Fibroblast of lung (primary cell): ENCODE measurements at regions not wholly inside any gene's neighbourhood (a gene's known extent, or its start where the extent isn't known, plus 50 kb on each side); places are given as distances from the start of the nearest gene placed in this dataset.

ENCODE experiments used
- DNase-seq, 2 donors: peaks; one replicate each; pipeline versions ENCODE4 v3.0.0 to v3.0.0-alpha.2; 2010; ENCODE audit warnings: low read depth in 2 of 2
- H2AFZ ChIP-seq: 2 replicates; pipeline ENCODE4 v1.5.1; 2012; ENCODE audit warnings: low read length, control low read depth, inconsistent platforms
- H3K27ac ChIP-seq: 2 replicates; pipeline ENCODE4 v1.5.1; 2011; ENCODE audit warnings: low read length, control low read depth; ENCODE audit not compliant: insufficient read depth
- H3K27me3 ChIP-seq: 2 replicates; pipeline ENCODE4 v1.5.1; 2011; ENCODE audit warnings: mild to moderate bottlenecking, low read length; ENCODE audit not compliant: control insufficient read depth, insufficient read depth
- H3K36me3 ChIP-seq: 2 replicates; pipeline ENCODE4 v1.5.1; 2011; ENCODE audit warnings: low read length; ENCODE audit not compliant: control insufficient read depth, insufficient read depth
- H3K4me1 ChIP-seq: 2 replicates; pipeline ENCODE4 v1.5.1; 2011; ENCODE audit warnings: low read length; ENCODE audit not compliant: control insufficient read depth, insufficient read depth; ENCODE audit errors: extremely low read depth
- H3K4me2 ChIP-seq: 2 replicates; pipeline ENCODE4 v1.5.1; 2011; ENCODE audit warnings: low read length, control low read depth; ENCODE audit not compliant: insufficient read depth; ENCODE audit errors: extremely low read depth
- H3K4me3 ChIP-seq, 4 experiments: fragments of 200-600 bp in 1 of 4; sonication (generic) in 1 of 4; replicated peaks in 1 of 4; 2 replicates each; pipeline ENCODE4 v1.5.1; 2011 to 2016; ENCODE audit warnings: low read length in 4 of 4, low read depth in 3 of 4, mild to moderate bottlenecking in 3 of 4, control low read depth in 2 of 4, inconsistent platforms in 1 of 4, mixed read lengths in 1 of 4; ENCODE audit not compliant: insufficient read depth in 1 of 4; ENCODE audit errors: control extremely low read depth in 1 of 4
- H3K79me2 ChIP-seq: 2 replicates; pipeline ENCODE4 v1.5.1; 2012; ENCODE audit warnings: mild to moderate bottlenecking, low read length, inconsistent platforms; ENCODE audit not compliant: control insufficient read depth, insufficient read depth
- H3K9ac ChIP-seq: 2 replicates; pipeline ENCODE4 v1.5.1; 2011; ENCODE audit warnings: mild to moderate bottlenecking, low read length, control low read depth; ENCODE audit not compliant: insufficient read depth
- H3K9me3 ChIP-seq: 2 replicates; pipeline ENCODE4 v1.5.1; 2012; ENCODE audit warnings: low read depth, low read length; ENCODE audit not compliant: control insufficient read depth, insufficient read depth
- H4K20me1 ChIP-seq: 2 replicates; pipeline ENCODE4 v1.5.1; 2011; ENCODE audit warnings: low read length; ENCODE audit not compliant: control insufficient read depth, insufficient read depth; ENCODE audit errors: extremely low read depth
- CTCF ChIP-seq, 2 donors: IDR thresholded peaks in 1 of 2; conservative IDR thresholded peaks in 1 of 2; 1 replicate in 1 of 2; 2 replicates in 1 of 2; pipeline ENCODE4 v1.5.1; 2011 to 2012; ENCODE audit warnings: low read length in 2 of 2, control low read depth in 1 of 2, inconsistent platforms in 1 of 2, low read depth in 1 of 2, mild to moderate bottlenecking in 1 of 2
- EZH2 ChIP-seq: IDR thresholded peaks from 2 replicates; pipeline ENCODE4 v1.5.1; 2012; ENCODE audit warnings: low read length, control low read depth, mild to moderate bottlenecking; ENCODE audit errors: missing control alignments

- Histone ChIP-seq H2AFZ (no peak overlapping the region), H3K36me3 (no peaks in the 10 kb centered on the region), H3K4me3 (no peak overlapping the region), H3K4me2 (no peak overlapping the region), H3K9ac (no peak overlapping the region), H3K9me3 (no peaks in the 10 kb centered on the region), H3K4me1 (no peaks in the 10 kb centered on the region), H3K79me2 (no peaks in the 10 kb centered on the region), H4K20me1 (no peaks in the 10 kb centered on the region), H3K27ac (no peak overlapping the region), H3K27me3 (no peaks in the 10 kb centered on the region)
- no peak for TF ChIP-seq EZH2
- no peak for TF ChIP-seq CTCF (conservative IDR thresholded peaks at IDR 0.05 in 1 of 2, IDR thresholded peaks at IDR 0.05 in 1 of 2; ENCODE audit: low read depth in 1 of 2, low read length in 2 of 2)
- no peak for DNase-seq
These were observed 479.8 kb upstream of the CDH8 start for GRCh38 chr16:62516001-62516400.

GRCh38 chr16:62503073-62503472 is 466.8 kb upstream of the CDH8 start:
- TF ChIP-seq EZH2 (no peak), CTCF (conservative IDR thresholded peaks at IDR 0.05 in 1 of 2, IDR thresholded peaks at IDR 0.05 in 1 of 2; ENCODE audit: low read depth in 1 of 2, low read length in 2 of 2) (no peak)
- Histone ChIP-seq H2AFZ (no peak overlapping the region), H3K4me1 (no peaks in the 10 kb centered on the region)

GRCh38 chr16:62478903-62479458 is 442.7 kb upstream of the CDH8 start:
- no peak overlapping the region for H3K4me2 ChIP-seq
- H2AFZ ChIP-seq: no peak overlapping the region
- H3K36me3 ChIP-seq: no peaks in the 10 kb centered on the region
- H3K79me2 ChIP-seq: no peaks in the 10 kb centered on the region
- no peak overlapping the region for H3K9ac ChIP-seq
- H3K4me3 ChIP-seq: no peak overlapping the region
- H3K4me1 ChIP-seq: no peaks in the 10 kb centered on the region
- no peak for DNase-seq
- no peaks in the 10 kb centered on the region for H3K27me3 ChIP-seq
- TF ChIP-seq CTCF (conservative IDR thresholded peaks at IDR 0.05 in 1 of 2, IDR thresholded peaks at IDR 0.05 in 1 of 2; ENCODE audit: low read depth in 1 of 2, low read length in 2 of 2) (no peak), EZH2 (no peak)
- no peaks in the 10 kb centered on the region for H4K20me1 ChIP-seq
- H3K27ac ChIP-seq: no peak overlapping the region
- H3K9me3 ChIP-seq: no peaks in the 10 kb centered on the region

More at GRCh38 chr16:62503073-62503472, 466.8 kb upstream of the CDH8 start:
- Histone ChIP-seq H3K4me2 (no peak overlapping the region), H4K20me1 (no peaks in the 10 kb centered on the region), H3K79me2 (no peaks in the 10 kb centered on the region), H3K27me3 (no peaks in the 10 kb centered on the region), H3K27ac (no peak overlapping the region), H3K9me3 (no peaks in the 10 kb centered on the region), H3K36me3 (no peaks in the 10 kb centered on the region), H3K4me3 (no peak overlapping the region), H3K9ac (no peak overlapping the region)
- no peak for DNase-seq
